Uterus (tissue), 2 donors: ENCODE measurements at regions not wholly inside any gene's neighbourhood (a gene's known extent, or its start where the extent isn't known, plus 50 kb on each side); places are given as distances from the start of the nearest gene placed in this dataset.

ENCODE experiments used
- CTCF ChIP-seq, 4 experiments: fragments of 200-600 bp in 2 of 4; fragments of 450-650 bp in 2 of 4; sonication (generic) in 2 of 4; IDR thresholded peaks; one replicate each; pipeline ENCODE4 v1.5.1; 2016 to 2019; ENCODE audit warnings: antibody characterized with exemption in 4 of 4, mild to moderate bottlenecking in 2 of 4, moderate library complexity in 1 of 4
- POLR2A ChIP-seq, 2 donors: fragments of 450-650 bp; IDR thresholded peaks; one replicate each; pipeline ENCODE4 v1.6.1; 2016; ENCODE audit warnings: antibody characterized with exemption in 2 of 2, mild to moderate bottlenecking in 1 of 2, moderate library complexity in 1 of 2

- TF ChIP-seq CTCF (IDR thresholded peaks at IDR 0.05) (no peak), POLR2A (IDR thresholded peaks at IDR 0.05) (no peak)
Measured at GRCh38 chr4:147198411-147199051, 252.9 kb upstream of the TTC29 start.
